ENCODE measurements at regions not wholly inside any gene's neighbourhood (a gene's known extent, or its start where the extent isn't known, plus 50 kb on each side); places are given as distances from the start of the nearest gene placed in this dataset.
"Not testable (repeated sequence)": the region's sequence is repeated elsewhere in the genome, so short reads cannot be mapped to it uniquely, and the experiment has no call there.

DNA sequence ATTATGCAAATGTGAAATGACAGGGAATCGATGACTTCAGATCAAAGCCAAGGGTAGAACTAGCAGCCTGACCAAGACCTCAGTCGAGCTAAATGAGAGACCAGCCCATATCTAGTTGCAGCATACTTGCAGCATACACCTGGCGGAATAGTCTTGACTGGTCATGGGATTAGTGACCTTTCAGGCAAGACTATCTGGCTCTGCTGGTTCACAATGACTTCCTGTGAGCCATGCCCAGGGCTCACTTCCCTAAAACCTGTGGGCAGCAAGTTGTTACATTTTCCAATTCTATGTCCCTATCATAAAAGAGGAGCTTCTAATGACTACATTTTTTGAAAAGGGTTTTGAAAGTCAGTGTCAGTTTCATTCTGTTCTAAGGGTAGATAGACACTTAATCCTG, 1624.9 kb upstream of the CELF4 start:
- H3K4me3 ChIP-seq (ENCODE audit: low read depth, low read length), result no peak overlapping the region

DNA sequence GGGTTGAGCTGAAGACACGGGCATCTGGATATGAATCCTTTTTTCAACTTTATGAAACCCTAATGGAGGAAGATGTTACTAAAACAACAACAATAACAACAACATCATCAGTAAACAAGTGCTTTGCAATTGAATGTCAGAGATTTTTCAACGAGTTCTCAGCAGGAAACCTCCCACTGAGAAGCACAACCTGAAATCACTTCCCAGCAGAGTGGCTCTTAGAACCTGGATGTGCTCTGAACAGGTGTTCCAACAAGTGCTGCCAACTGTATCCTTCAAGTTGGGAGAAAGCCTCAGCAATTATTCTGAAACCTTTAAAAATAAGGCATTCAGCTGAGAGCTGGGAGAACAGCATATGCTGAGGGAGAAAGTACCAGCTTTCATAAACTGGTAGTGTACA, 1622.7 kb upstream of the CELF4 start:
- H3K4me3 ChIP-seq (ENCODE audit: low read depth, low read length), result no peak overlapping the region

DNA sequence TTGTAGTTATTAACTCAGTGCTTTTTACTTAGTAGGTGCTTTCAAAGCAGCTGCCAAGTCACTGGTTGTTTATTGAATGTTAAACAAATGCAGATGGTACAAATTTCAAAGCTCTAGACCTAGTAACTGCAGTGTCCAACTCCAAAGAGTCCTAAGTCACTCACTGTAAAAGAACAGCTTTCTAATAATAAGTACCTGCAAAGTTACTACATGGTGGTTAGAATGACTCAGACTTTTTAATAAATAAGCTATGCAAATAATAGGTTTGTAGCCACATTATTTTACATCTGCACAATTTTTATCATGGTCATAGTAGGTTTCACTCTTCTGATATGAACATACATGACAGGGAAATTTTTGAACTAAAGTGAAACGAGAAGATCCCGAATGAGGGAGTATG, 1620.4 kb upstream of the CELF4 start:
- no peak overlapping the region for H3K4me3 ChIP-seq (ENCODE audit: low read depth, low read length)

DNA sequence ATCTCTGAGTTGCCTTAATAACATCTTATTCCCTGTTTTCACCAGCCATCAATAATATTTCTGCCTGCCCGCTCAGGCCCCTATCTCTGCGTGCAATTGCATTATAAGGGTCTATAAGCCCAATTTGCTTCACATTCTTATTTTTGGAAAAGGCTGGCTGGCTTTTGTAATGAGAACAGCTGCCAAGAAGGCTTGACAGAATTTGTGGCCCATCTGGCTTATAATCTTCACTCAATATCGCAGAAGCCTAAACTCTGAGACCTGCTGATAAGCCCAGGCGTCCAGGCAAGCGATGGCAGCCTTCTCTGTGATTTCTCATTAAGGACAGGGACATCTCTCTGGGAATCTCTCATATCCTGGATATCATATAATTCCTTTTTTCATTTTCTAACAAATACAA, 1618.6 kb upstream of the CELF4 start:
- no peak overlapping the region for H3K4me3 ChIP-seq (ENCODE audit: low read depth, low read length)

DNA sequence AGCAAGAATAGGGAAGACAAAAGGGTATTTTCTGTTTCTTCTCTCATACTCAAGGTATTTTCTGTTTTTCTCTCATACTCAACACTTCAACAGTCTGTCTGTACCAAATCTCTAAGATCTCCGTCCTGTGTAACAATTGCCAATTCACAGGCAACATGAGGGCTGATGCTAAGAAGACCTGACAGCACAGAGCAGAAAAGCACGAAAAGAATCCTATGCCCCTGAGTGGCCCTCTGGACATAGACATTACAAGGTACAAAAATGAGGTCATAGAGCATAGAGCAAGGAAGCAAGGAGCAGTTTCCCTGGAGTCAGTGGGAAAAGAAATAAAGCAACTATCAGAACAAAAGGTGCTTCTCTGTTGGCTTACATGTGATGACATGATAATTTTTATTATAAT, 1612.6 kb upstream of the CELF4 start:
- H3K4me3 ChIP-seq (ENCODE audit: low read depth, low read length), result no peak overlapping the region

DNA sequence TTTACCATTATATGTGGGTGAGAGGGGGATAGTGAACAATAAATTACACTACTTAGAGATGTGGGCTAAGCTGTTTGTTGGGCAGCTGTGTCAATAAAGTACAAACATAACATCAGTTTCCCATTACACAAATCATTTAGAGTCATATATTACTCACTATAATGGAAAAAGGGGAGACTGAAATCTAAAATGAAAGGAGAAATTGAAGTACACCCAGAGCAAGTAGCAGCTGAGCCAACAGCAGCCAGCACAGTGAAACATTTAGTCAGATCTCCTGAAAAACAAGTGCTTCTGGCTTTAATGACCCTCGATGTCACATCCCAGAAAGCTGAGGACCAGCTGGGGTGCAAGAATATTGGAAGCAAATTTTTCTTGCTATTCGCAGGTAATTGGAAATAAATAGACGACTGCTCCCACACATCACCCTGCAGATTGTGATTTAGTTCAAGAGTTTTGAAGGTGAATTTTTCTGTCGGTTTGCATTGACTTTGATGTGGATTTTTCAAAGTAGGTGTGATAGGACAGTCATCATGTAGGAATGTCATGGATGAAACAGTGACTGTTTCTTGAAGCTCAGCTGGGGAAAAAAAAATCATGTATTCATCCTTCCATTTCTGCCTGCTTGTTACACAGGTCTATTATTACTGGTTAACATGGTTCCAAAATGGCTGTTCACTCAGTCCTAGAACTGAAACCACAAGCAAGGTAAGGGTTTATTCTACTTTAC, 1607.3 kb upstream of the CELF4 start:
- H3K4me3 ChIP-seq (ENCODE audit: low read depth, low read length), result no peak overlapping the region

DNA sequence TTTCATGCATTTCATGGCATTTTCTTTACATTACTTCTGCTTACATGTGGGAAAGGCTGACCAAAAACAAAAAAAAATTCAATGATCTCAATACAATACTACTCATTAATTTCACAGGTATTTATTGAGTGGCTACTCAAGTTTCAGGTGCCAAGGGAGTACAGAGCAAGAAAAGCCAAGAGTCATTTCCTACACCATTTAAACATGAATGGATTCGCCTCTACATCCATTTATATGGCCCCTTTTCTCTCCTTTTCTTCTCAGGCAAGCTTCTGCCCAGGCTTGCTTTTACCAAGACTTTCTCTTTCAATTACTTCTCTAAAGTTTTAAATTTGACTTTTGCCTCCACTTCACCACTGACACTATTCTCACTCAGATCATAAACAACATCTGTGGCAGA, 1603.1 kb upstream of the CELF4 start:
- H3K4me3 ChIP-seq (ENCODE audit: low read depth, low read length), result no peak overlapping the region

DNA sequence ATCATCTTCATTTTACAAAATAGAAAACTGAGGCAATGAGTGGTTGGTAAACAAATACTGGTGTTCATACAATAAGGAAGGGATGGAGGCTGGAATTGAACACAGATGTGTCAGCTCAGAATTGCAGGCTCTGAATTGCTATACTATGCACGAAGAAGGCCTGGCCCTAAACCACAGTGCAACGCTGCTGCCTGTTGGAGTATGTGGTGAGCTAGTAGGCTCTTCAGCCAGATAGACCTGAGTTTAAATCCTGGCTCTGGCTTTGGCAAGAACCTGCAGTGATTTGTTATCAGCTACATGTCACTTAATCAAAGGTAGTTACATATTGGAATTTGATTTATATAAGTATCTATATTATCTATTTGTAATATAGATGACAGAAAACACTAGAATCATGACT, 1602.4 kb upstream of the CELF4 start:
- H3K4me3 ChIP-seq (ENCODE audit: low read depth, low read length), result no peak overlapping the region

DNA sequence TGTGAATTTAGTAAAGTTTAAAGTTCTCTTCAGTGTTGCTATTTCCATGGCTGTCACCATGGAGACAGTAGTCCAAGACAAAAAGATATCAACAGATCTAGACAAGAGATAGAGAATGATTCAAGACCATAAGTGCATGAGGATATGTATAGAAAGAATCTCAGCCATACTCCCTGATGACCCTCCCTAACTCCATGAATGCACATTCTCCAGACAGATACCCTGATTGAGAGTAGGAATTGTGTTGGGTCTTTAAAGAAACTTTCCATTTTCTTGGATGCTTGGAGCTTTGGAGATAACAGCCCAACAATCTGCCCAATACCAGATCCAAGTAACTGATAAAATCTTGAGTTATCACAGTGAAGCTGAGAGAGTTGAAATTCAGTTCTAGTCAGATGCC, 1601.2 kb upstream of the CELF4 start:
- no peak overlapping the region for H3K4me3 ChIP-seq (ENCODE audit: low read depth, low read length)

DNA sequence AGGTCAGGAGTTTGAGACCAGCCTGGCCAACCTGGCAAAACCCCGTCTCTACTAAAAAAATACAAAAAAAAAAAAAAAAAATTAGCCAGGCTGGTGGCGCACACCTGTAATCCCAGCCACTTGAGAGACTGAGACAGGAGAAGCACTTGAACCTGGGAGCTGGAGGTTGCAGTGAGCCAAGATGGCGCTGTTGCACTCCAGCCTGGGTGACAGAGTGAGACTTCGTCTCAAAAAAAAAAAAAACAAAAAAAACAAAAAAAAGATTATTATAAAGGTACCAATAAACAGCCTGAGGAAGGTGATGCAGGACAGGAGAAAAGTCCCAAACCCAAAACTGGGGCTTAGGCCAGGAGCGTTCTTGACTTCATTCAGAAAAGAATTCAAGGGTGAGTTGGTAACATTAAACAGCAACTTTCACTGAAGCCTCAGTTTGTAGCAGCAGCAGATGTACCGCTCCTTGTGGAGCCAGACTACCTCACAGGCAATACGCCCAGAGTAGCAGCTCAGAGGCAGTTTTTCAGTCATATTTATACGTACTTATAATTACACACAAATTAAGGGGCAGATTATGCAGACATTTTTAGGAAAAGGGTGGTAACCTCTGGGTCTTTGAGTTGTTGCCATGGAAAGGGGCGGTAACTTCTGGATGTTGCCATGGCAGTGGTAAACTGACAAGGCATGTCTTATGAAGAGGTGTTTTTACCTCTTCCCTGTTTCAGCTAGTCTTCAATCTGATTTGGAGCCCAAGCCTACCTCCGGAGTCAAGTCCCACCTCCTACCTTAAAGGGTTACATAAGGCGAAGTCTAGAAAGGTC, 1596.6 kb upstream of the CELF4 start:
- H3K4me3 ChIP-seq (ENCODE audit: low read depth, low read length), result no peak overlapping the region

DNA sequence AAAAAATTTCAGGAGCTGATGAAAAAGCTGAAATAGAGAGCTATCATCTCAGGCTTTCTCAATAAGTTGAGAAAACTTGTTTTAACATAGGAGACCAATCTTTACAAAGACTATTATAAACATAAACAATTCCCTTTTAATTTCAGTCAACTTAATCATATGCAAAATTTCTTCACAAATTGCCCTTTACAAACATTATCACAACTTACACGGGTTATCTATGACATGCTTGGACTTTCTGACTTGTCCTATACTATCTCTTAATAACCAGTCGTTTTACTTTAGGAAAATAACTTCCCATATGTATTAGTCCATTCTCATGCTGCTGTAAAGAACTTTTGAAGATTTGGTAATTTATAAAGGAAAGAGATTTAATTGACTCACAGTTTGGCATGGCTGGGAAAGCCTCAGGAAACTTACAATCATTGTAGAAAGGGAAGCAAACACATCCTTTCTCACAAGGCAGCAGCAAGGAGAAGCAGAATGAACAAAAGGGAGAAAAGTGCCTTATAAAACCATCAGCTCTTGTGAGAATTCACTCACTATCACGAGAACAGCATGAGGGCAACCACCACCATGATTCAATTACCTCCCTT, 1583.7 kb upstream of the CELF4 start:
- no peak overlapping the region for H3K4me3 ChIP-seq (ENCODE audit: low read depth, low read length)

DNA sequence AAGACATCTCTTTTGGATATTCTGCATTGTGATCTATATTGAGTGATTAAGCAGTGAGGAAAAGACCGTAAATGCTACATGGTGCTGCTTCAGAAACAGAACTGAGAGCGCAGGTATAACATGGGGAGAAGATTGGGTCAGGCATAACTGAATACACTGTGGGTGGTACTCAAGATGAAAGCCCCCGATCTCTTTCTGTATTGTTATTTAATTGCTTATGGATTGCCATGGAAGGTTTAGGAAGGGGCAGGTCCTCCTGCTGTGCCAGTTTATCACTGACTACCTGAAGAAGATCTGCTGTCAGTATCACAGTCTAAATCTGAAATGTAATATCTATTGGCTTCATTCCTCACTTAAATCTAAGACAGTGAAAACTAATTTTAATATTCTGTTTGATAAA, 1568.7 kb upstream of the CELF4 start:
- H3K4me3 ChIP-seq (ENCODE audit: low read depth, low read length), result no peak overlapping the region

DNA sequence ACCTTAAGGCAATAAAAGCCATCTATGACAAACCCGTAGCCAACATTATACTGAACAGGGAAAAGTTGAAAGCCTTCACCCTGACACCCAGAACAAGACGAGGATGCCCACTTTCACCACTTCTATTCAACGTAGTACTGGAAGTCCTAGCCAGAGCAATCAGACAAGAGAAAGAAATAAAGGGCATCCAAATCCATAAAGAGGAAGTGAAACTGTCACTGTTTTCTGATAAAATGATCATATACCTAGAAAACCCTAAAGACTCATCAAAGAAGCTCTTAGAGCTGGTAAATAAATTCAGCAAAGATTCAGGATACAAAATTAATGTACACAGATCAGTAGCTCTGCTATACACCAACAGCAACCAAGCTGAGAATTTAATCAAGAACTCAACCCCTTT, 1561.9 kb upstream of the CELF4 start:
- H3K4me3 ChIP-seq (ENCODE audit: low read depth, low read length), result not testable (repeated sequence)

DNA sequence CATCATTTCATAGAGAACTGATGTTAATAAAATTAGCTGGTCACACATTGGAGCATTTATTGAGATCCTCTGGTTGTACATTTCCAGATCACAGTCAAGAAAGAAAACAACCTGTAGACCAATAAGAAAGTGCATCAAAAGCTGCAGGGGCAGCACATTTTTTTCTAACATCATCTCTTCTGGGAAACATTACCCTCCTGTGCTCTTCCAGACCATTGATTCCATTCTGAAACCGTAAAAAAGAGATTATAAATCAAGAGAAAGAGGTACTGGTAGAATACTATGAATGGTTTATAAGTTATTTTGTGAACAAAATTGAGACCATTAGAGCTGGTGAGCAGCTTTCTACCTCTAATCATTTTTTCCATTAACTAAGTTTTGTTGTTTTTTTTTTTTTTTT, 1548.2 kb upstream of the CELF4 start:
- H3K4me3 ChIP-seq (ENCODE audit: low read depth, low read length), result no peak overlapping the region

DNA sequence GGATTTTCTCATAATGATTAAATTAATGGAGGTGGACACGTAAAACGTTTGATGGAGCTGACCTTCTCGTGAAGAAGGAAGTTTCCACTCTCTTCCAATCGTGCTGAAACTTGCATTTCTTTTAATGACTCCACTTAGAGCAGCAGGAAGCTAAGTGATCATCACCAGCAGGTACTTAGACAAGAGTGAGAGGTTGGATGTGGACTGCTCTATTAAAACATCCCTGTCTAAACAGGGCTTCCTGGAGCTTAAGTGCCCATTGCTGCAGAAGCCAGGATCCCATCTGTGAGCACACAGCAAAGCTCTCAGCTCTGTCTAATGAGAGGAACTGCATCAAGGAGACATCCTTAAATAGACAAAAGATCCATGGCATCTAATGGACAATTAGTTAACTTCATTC, 1539.5 kb upstream of the CELF4 start:
- no peak overlapping the region for H3K4me3 ChIP-seq (ENCODE audit: low read depth, low read length)

DNA sequence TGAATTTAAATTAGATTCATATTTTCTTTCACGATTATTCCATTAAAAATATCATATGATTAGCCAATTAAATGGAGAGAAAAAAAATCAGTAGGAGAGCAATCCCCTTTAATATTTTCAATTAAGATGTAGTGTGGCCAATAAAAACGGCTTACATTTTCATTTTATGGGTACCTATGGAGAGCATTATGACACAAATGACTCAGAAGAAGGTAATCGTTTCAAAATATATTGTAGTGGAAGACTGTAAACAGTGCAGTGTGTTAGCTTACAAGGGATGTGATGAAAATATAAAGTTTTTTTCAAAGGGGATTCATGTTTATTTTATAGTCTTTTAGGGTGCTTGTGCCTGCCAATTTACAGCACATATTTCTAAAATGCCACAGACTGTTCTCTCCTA, 1507.4 kb upstream of the CELF4 start:
- H3K4me3 ChIP-seq (ENCODE audit: low read depth, low read length), result no peak overlapping the region

DNA sequence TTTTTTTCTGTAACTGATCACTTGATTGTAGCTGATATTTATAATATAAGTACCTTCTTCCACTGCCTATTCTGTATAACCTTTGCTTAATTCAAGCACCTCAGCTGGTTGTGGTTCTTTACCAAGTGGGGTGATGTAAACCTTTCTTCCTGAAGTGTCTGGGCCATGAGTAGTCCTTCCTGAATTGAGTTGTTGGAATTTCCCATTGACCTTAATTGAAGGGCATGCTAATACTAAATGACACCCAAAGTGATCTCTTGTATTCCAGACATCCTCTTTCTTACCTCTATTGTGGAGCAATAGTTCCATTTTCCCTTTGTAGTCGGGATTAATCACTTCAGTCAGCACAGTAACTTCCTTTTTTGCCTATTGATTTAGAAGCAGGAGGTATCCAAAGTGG, 1496.8 kb upstream of the CELF4 start:
- H3K4me3 ChIP-seq (ENCODE audit: low read depth, low read length), result no peak overlapping the region

DNA sequence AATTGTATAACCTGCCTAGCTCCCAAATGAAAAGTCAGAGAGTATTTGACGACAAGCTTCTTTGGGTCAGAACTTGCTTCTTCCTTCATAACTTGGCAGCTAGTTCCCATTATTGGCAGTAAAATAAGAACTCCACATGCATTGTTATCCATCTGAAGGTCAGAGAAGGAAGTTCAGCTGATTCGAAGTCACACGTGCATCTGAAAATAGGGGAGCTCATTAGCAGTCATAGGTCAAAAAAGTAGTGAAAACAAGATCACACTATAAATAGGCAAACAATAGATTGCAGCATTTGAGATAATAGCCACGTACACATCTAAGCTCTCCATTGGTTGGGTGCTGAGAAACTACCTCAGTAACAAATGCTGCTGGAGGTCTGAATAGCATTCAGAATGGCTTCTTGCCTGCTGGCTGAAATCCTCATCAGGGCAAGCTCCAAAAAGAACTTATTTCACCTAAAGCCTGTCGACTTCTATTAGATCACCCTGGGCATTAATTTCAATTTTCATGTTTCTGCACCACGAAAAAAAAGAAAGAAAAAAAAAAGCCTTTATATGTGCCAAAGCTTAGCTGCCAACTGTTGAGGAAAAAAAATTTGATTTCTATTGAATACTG, 1492.9 kb upstream of the CELF4 start:
- no peak overlapping the region for H3K4me3 ChIP-seq (ENCODE audit: low read depth, low read length)

DNA sequence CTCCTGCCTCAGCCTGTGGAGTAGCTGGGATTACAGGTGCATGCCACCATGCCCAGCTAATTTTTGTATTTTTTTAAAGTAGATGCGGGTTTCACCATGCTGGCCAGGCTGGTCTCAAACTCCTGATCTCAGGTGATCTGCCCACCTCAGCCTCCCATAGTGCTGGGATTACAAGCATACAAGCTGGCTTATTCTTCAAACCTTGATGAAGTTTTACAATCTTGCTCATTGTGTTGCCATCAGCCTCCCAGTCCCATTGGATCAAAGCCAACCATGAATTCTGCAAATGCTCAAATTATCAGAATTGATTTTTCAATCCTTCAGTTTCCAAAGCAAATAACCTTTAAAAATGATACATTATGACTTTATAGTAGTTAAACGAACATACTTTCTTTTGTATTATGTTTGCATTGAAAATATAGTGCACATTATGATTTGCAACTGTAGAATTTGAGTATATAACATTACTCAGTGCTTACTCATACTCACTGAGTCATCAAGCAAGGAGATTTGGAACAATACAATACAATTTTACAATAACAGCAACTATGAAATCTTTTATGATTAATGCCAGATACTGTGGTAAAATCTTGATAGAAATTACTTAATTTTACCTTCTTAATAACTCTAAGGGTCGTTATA, 1491.9 kb upstream of the CELF4 start:
- H3K4me3 ChIP-seq (ENCODE audit: low read depth, low read length), result no peak overlapping the region

DNA sequence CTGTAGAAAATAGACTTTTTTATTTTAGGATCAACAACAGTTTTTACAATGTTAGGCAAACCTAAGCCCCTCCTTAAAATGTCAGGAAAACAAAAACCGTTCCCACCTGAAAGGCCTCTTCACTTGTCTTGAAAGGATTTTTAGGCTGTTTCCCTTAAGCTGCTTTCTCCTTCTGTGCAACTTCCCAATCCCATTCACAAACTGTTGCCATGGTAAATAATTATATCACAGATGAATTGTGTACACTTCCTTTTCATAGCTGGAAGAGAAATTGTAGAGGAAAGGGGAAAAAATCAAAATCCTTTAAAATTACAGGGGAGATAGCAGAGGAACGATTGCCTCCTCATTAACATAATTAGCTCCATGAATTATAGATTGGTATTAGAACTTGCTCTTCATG, 1488.0 kb upstream of the CELF4 start:
- no peak overlapping the region for H3K4me3 ChIP-seq (ENCODE audit: low read depth, low read length)

DNA sequence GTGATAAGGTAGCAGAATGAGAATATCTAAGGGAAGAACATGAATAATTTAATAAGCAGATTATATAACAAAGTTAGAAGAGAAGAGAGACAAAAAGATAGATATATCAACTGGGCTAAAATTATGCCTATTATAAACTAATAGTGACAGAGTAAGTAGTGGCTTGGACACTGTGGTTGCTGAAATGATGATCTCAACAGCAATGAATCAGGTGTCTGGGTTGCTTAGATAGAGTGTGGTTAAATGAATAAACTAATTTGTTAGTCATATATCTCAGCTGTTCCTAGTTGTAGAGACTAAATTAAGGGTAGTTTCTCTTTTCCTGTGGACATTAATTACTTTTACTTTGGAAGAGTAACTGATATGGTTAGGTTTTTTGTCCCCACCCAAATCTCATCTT, 1485.4 kb upstream of the CELF4 start:
- no peak overlapping the region for H3K4me3 ChIP-seq (ENCODE audit: low read depth, low read length)
